MCF 10A (cell line): ENCODE measurements at regions not wholly inside any gene's neighbourhood (a gene's known extent, or its start where the extent isn't known, plus 50 kb on each side); places are given as distances from the start of the nearest gene placed in this dataset.

Experiments
- BruUV-seq: library from RNA; stranded (reverse); fragments of 400-500 nt; replicated peaks from 2 replicates; lab custom pipeline; 2021; lab: Mats Ljungman, UMichigan
- CTCF ChIA-PET: fragments of 300-600 bp; sonication (Branson Sonifier 250); formaldehyde crosslinking; extraction: SDS; loops from one replicate; lab custom pipeline; 2021; ENCODE audit warnings: antibody characterized with exemption, inconsistent platforms; lab: Yijun Ruan, JAX
- POLR2A ChIA-PET: fragments of 300-600, 350-650 bp; sonication (Branson Sonifier 250); formaldehyde crosslinking; extraction: SDS; loops from one replicate; lab custom pipeline; 2020; ENCODE audit warnings: antibody characterized with exemption, inconsistent platforms; lab: Yijun Ruan, JAX
- DNase-seq: peaks from one replicate; pipeline ENCODE4 v3.0.0-alpha.2; 2018; ENCODE audit not compliant: unreplicated experiment
- H3K27ac Mint-ChIP-seq: one replicate; pipeline ENCODE4 v1.8.0; 2022; ENCODE audit warnings: mild to moderate bottlenecking, low read depth, mixed read lengths; ENCODE audit not compliant: unreplicated experiment
- H3K27me3 Mint-ChIP-seq: one replicate; pipeline ENCODE4 v1.8.0; 2022; ENCODE audit warnings: mixed read lengths; ENCODE audit not compliant: insufficient read depth, unreplicated experiment
- H3K36me3 Mint-ChIP-seq: one replicate; pipeline ENCODE4 v1.8.0; 2022; ENCODE audit warnings: mild to moderate bottlenecking, moderate library complexity, mixed read lengths; ENCODE audit not compliant: insufficient read depth, unreplicated experiment
- H3K4me1 Mint-ChIP-seq: one replicate; pipeline ENCODE4 v1.8.0; 2022; ENCODE audit warnings: mixed read lengths; ENCODE audit not compliant: insufficient read depth, unreplicated experiment
- H3K4me3 Mint-ChIP-seq: one replicate; pipeline ENCODE4 v1.8.0; 2022; ENCODE audit warnings: mild to moderate bottlenecking, moderate library complexity, mixed read lengths; ENCODE audit not compliant: unreplicated experiment
- H3K9me3 Mint-ChIP-seq: one replicate; pipeline ENCODE4 v1.8.0; 2022; ENCODE audit warnings: mixed read lengths; ENCODE audit not compliant: unreplicated experiment
- intact Hi-C: fragments of 100-400 bp; cut with micrococcal nuclease; formaldehyde crosslinking; loops from 2 replicates; pipeline ENCODE4 v1.14.1; 2022
- TF ChIP-seq, protein P1 (sequence below): fragments of 200-600 bp; IDR thresholded peaks from one replicate; pipeline ENCODE4 v1.8.0; 2022; ENCODE audit warnings: antibody characterized with exemption, mild to moderate bottlenecking; ENCODE audit not compliant: unreplicated experiment

- Mint-ChIP-seq H3K4me3 (no peak overlapping the region), H3K36me3 (no peaks in the 10 kb centered on the region), H3K4me1 (no peaks in the 10 kb centered on the region), H3K27ac (no peak overlapping the region), H3K9me3 (no peaks in the 10 kb centered on the region), H3K27me3 (peaks cover 47% of the 10 kb centered on the region)
- TF ChIP-seq, protein P1, sequence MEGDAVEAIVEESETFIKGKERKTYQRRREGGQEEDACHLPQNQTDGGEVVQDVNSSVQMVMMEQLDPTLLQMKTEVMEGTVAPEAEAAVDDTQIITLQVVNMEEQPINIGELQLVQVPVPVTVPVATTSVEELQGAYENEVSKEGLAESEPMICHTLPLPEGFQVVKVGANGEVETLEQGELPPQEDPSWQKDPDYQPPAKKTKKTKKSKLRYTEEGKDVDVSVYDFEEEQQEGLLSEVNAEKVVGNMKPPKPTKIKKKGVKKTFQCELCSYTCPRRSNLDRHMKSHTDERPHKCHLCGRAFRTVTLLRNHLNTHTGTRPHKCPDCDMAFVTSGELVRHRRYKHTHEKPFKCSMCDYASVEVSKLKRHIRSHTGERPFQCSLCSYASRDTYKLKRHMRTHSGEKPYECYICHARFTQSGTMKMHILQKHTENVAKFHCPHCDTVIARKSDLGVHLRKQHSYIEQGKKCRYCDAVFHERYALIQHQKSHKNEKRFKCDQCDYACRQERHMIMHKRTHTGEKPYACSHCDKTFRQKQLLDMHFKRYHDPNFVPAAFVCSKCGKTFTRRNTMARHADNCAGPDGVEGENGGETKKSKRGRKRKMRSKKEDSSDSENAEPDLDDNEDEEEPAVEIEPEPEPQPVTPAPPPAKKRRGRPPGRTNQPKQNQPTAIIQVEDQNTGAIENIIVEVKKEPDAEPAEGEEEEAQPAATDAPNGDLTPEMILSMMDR = no peak
- ChIA-PET CTCF (interaction anchor here (0.5 to 4.1 kb wide), 2 partner anchors 21 to 348 kb away, joined by 3 to 36 read pairs; no protein-coding TSS in a partner anchor), POLR2A (no interaction called here)
- no peak for DNase-seq
- intact Hi-C loops = no loop called here
- no TSS peak for BruUV-seq
These were observed 135.1 kb downstream of the EDN3 start for GRCh38 chr20:59435518-59435917.

GRCh38 chr20:59437601-59438031 is 137.2 kb downstream of the EDN3 start:
- no peak overlapping the region for H3K4me3 Mint-ChIP-seq
- intact Hi-C loops = no loop called here
- no peaks in the 10 kb centered on the region for H3K9me3 Mint-ChIP-seq
- DNase-seq = no peak
- ChIA-PET CTCF (interaction anchor here (0.6 to 4.1 kb wide), 15 partner anchors 10 to 945 kb away, joined by 3 to 36 read pairs (median 3); no protein-coding TSS in a partner anchor), POLR2A (no interaction called here)
- H3K4me1 Mint-ChIP-seq = no peaks in the 10 kb centered on the region
- no peaks in the 10 kb centered on the region for H3K36me3 Mint-ChIP-seq
- H3K27me3 Mint-ChIP-seq = peaks cover 50% of the 10 kb centered on the region
- TF ChIP-seq, protein P1 = no peak
- no TSS peak for BruUV-seq
- no peak overlapping the region for H3K27ac Mint-ChIP-seq

DNA sequence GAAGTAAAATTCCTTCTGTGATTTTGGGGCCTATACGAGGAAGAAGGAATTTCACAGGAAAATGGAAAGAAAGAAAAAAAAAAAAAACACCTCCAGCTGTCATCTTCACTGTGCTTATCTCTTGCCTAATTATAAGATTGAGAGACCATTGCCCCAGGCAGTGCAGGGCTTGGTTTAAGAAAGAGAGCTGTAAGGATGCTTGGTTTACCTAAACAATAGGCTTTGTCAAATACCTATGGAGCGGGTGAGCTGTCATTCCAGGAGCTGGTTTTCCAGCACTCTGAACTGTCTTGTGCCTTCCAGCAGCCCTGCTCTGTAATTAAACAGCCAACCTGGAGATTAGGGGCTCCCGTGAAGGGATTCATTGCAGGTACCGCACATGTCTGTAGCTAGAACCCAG is 137.8 kb downstream of the EDN3 start:
- no TSS peak for BruUV-seq
- no peak overlapping the region for H3K4me3 Mint-ChIP-seq
- POLR2A ChIA-PET = no interaction called here
- H3K36me3 Mint-ChIP-seq = no peaks in the 10 kb centered on the region
- no peaks in the 10 kb centered on the region for H3K4me1 Mint-ChIP-seq
- no peaks in the 10 kb centered on the region for H3K9me3 Mint-ChIP-seq
- H3K27ac Mint-ChIP-seq = no peak overlapping the region
- intact Hi-C loops = no loop called here
- TF ChIP-seq, protein P1 = no peak
- peaks cover 50% of the 10 kb centered on the region for H3K27me3 Mint-ChIP-seq
- no peak for DNase-seq
- CTCF ChIA-PET = interaction anchor here (0.7 to 4.1 kb wide), 10 partner anchors 9 to 946 kb away, joined by 3 to 36 read pairs (median 4); no protein-coding TSS in a partner anchor

DNA sequence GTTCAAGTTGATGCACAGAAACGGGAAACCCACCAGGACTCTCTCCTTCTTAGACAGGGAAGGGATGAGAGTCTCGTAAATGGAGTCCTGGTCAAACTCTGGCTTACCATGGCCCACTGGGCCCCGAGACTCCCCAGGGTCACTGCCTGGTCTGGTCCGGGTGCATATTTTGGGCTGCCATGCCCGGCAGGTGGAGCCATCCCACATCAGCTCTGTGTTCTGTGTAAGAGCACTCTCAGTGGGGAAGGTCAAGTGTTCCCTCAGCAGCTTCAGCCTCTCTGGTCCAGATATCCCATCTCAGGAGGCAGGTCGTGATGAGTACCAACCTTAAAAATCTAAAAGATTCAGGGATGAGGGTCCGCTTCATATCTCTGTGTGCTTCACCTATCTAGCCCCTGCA is 138.8 kb downstream of the EDN3 start:
- peaks cover 52% of the 10 kb centered on the region for H3K27me3 Mint-ChIP-seq
- CTCF ChIA-PET = interaction anchor here (2.1 to 4.1 kb wide), 3 partner anchors 17 to 56 kb away, joined by 6 to 36 read pairs (median 14); no protein-coding TSS in a partner anchor
- no peaks in the 10 kb centered on the region for H3K36me3 Mint-ChIP-seq
- no peaks in the 10 kb centered on the region for H3K4me1 Mint-ChIP-seq
- TF ChIP-seq, protein P1 = no peak
- POLR2A ChIA-PET = interaction anchor here (0.6 kb wide), 1 partner anchor 17 kb away, joined by 3 read pairs; no protein-coding TSS in a partner anchor
- H3K9me3 Mint-ChIP-seq = no peaks in the 10 kb centered on the region
- no peak overlapping the region for H3K4me3 Mint-ChIP-seq
- no peak overlapping the region for H3K27ac Mint-ChIP-seq
- no TSS peak for BruUV-seq
- peak; percentile 5 for DNase-seq
- intact Hi-C loops = no loop called here
